H54 (cell line): ENCODE measurements at regions not wholly inside any gene's neighbourhood (a gene's known extent, or its start where the extent isn't known, plus 50 kb on each side); places are given as distances from the start of the nearest gene placed in this dataset.
A peak's percentile ranks its signal among the peaks of the same experiment; 100 is the strongest.
"Not testable (repeated sequence)": the region's sequence is repeated elsewhere in the genome, so short reads cannot be mapped to it uniquely, and the experiment has no call there.

Experiments used
- DNase-seq: peaks from one replicate; pipeline ENCODE4 v3.0.0; 2011; ENCODE audit warnings: low spot score, mixed read lengths; ENCODE audit not compliant: insufficient read length
- FAIRE-seq: peaks from 3 replicates; lab custom pipeline; 2011; peaks lifted over from hg19 to GRCh38; lab: Jason Lieb, UNC
- POLR2A ChIP-seq: IDR thresholded peaks from 2 replicates; pipeline ENCODE4 v1.6.1; 2011; ENCODE audit warnings: low read depth, mild to moderate bottlenecking, low read length

GRCh38 chr3:153055217-153055616 lies 106.8 kb upstream of the RAP2B start:
- TF ChIP-seq POLR2A, result no peak
- no peak for FAIRE-seq
- DNase-seq, result no peak

DNA sequence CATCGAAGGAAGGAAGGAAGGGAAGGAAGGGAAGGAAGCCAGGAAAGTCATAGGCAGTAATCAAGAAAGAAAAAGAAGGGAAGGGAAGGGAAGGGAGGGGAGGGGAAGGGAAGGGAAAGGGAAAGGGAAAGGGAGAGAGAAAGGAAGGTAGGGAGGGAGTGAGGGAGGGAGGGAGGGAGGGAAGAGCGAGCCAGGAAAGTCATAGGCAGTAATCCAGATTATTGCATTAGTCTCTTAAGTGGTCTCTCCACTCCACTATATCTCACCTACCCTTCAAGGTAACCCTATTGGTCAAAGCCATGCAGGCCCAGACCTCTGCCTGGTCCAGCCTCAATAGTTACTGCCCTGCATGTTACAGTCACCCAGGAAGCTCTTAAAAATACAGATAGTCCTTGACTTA lies 106.2 kb upstream of the RAP2B start:
- no peak for TF ChIP-seq POLR2A
- no peak for FAIRE-seq
- no peak for DNase-seq

DNA sequence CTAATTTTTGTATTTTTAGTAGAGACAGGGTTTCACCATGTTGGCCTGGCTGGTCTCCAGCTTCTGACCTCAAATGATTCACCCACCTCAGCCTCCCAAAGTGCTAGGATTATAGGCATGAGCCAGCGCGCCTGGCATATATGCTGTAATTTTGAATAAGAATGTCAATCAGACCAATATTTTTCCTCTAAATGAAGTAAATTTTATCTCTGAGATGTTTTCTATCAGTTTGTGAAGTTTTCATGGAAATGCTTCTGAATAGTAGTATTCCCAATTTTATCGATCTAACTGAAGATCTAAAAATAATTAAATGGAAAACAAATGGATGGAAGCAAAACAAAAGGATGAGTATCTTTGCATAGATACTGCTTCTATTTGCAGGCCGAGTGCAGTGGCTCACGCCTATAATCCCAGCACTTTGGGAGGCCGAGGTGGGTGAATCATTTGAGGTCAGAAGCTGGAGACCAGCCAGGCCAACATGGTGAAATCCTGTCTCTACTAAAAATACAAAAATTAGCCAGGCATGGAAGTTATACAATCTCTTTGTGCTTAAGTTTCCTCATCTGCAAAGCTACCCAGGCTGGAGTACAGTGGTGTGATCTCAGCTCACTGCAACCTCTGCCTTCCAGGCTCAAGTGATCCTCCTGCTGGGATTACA lies 103.9 kb upstream of the RAP2B start:
- FAIRE-seq, result peak; percentile 95
- not testable (repeated sequence) for DNase-seq

DNA sequence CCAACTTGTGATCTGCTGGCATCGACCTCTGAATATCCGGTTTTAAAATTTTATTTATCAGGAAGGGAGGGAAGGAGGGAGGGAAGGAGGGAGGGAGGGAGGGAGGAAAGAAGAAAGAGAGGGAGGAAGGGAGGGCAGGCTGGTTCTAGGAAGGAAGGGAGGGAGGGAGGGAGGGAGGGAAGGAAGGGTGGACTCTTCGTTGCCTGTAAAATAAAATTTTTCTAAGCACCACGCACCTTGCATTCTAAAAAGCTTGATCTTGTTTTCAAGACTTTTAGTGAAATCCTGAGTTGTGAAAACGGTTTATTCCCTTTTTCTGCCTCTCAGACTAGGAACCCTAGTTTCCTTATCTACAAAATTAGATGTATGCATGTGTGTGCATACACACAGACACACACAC lies 101.7 kb upstream of the RAP2B start:
- TF ChIP-seq POLR2A, result no peak
- DNase-seq, result no peak
- FAIRE-seq, result no peak

GRCh38 chr3:153061938-153062528 lies 100.0 kb upstream of the RAP2B start:
- no peak for TF ChIP-seq POLR2A
- FAIRE-seq, result no peak
- no peak for DNase-seq

- no peak for TF ChIP-seq POLR2A
- no peak for DNase-seq
- FAIRE-seq, result peak; percentile 74
These were observed 98.7 kb upstream of the RAP2B start for GRCh38 chr3:153063337-153063736.

DNA sequence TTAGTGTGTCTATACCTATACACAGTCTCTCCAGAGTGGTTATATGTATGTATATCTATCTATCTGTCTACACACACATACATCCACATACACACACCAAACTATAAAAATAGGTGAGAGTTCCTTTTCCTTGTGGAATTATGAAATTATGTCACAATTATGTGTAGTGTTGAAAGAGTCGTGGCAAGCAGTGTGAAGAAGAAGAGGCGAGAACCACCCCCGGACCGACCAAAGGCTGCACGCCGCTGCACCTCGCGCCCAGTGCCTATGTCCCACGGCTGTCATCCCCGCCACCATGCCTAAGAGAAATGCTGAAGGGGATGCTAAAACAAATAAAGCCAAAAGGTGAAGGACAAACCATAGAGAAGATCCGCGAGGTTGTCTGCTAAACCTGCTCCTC lies 95.0 kb upstream of the RAP2B start:
- no peak for FAIRE-seq
- DNase-seq, result no peak
- no peak for TF ChIP-seq POLR2A

- peak; percentile 75 for FAIRE-seq
- no peak for TF ChIP-seq POLR2A
- DNase-seq, result peak; percentile 31
These were observed 92.2 kb upstream of the RAP2B start for GRCh38 chr3:153069598-153070510.

DNA sequence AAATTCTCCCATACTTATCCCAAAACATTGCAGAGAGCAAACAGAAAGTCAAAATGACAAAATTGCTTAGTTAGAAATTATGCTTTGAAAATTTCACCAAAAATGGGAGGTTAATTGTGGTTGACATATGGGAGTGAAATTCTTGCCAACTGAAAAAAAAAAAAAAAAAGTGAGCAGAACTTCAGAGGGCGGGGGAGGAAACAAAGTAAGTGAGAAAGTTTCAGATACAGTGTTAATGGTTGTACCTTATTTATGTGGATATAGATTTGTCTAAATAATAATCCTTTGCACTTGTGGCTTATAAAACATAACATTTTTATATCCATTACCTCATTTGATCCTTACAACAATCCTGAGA lies 91.5 kb upstream of the RAP2B start:
- DNase-seq (no peak), FAIRE-seq (no peak)
- TF ChIP-seq POLR2A, result no peak

DNA sequence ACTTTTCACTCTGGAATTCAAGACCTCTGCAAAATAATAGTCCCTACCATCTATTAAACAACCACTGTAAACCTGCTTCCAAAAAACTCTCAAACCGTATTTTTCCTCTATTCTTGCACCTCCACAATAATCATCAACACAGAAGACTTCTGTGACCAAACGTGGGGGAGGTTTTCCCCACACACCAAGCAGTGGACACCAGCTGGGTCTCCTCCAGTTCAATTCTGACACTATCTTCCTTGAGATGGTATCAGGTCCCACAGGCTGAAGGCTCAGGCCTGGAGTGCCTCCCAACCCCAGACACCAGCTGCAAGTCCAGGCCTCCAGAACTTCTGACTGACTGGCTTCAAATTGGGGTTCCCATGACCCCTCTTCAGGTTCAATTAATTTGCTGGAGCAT lies 89.6 kb upstream of the RAP2B start:
- TF ChIP-seq POLR2A, result no peak
- FAIRE-seq (no peak), DNase-seq (no peak)

GRCh38 chr3:153072856-153073255 lies 89.2 kb upstream of the RAP2B start:
- FAIRE-seq (no peak), DNase-seq (no peak)
- no peak for TF ChIP-seq POLR2A

GRCh38 chr3:153073636-153074035 lies 88.4 kb upstream of the RAP2B start:
- TF ChIP-seq POLR2A, result no peak
- DNase-seq (no peak), FAIRE-seq (no peak)

GRCh38 chr3:153078826-153079225 lies 83.2 kb upstream of the RAP2B start:
- FAIRE-seq, result no peak
- no peak for DNase-seq
- TF ChIP-seq POLR2A, result no peak

- no peak for FAIRE-seq
- no peak for DNase-seq
- TF ChIP-seq POLR2A, result no peak
These were observed 82.6 kb upstream of the RAP2B start for GRCh38 chr3:153079386-153079785.
